ENCODE measurements at regions not wholly inside any gene's neighbourhood (a gene's known extent, or its start where the extent isn't known, plus 50 kb on each side); places are given as distances from the start of the nearest gene placed in this dataset.

GRCh38 chr3:95037097-95037496 lies 974.2 kb downstream of the NSUN3 start:
- POLR2A ChIA-PET: no interaction called here
- no peak overlapping the region for H3K27ac ChIP-seq (ENCODE audit: extremely low read depth, low read depth, low read length)
- no peaks in the 10 kb centered on the region for H3K36me3 ChIP-seq (ENCODE audit: control insufficient read depth in 2 of 2, insufficient read depth in 1 of 2, low read length in 2 of 2)
- CTCF ChIA-PET: no interaction called here
- no peaks in the 10 kb centered on the region for H3K9me3 ChIP-seq (ENCODE audit: control insufficient read depth, insufficient read depth, low read depth, low read length)
- no peaks in the 10 kb centered on the region for H3K4me1 ChIP-seq (ENCODE audit: control insufficient read depth, insufficient read depth, low read length)
- TF ChIP-seq ZNF571 (tag by site-specific recombination; IDR thresholded peaks at IDR 0.05) (no peak), BCL11B (tag by site-specific recombination; IDR thresholded peaks at IDR 0.05; ENCODE audit: low read depth) (no peak), ZNF580 (tag by site-specific recombination; IDR thresholded peaks at IDR 0.05) (no peak), ZEB2 (tag by site-specific recombination; IDR thresholded peaks at IDR 0.05) (no peak)
- H3K4me3 ChIP-seq (ENCODE audit: low read depth, low read length): no peak overlapping the region

GRCh38 chr3:95037927-95038326 lies 975.1 kb downstream of the NSUN3 start:
- Histone ChIP-seq H3K4me3 (ENCODE audit: low read depth, low read length) (no peak overlapping the region), H3K27ac (ENCODE audit: extremely low read depth, low read depth, low read length) (no peak overlapping the region), H3K36me3 (ENCODE audit: control insufficient read depth in 2 of 2, insufficient read depth in 1 of 2, low read length in 2 of 2) (no peaks in the 10 kb centered on the region), H3K4me1 (ENCODE audit: control insufficient read depth, insufficient read depth, low read length) (no peaks in the 10 kb centered on the region), H3K9me3 (ENCODE audit: control insufficient read depth, insufficient read depth, low read depth, low read length) (no peaks in the 10 kb centered on the region)
- ChIA-PET CTCF (no interaction called here), POLR2A (no interaction called here)
- no peak for TF ChIP-seq ZNF169 (tag by site-specific recombination; IDR thresholded peaks at IDR 0.05)
- TF ChIP-seq ZNF623 (tag by site-specific recombination; IDR thresholded peaks at IDR 0.05): no peak

GRCh38 chr3:95044101-95044500 lies 981.2 kb downstream of the NSUN3 start:
- Histone ChIP-seq H3K9me3 (ENCODE audit: control insufficient read depth, insufficient read depth, low read depth, low read length) (no peaks in the 10 kb centered on the region), H3K27ac (ENCODE audit: extremely low read depth, low read depth, low read length) (no peak overlapping the region), H3K4me3 (ENCODE audit: low read depth, low read length) (no peak overlapping the region), H3K36me3 (ENCODE audit: control insufficient read depth in 2 of 2, insufficient read depth in 1 of 2, low read length in 2 of 2) (no peaks in the 10 kb centered on the region), H3K4me1 (ENCODE audit: control insufficient read depth, insufficient read depth, low read length) (no peaks in the 10 kb centered on the region)
- no peak for TF ChIP-seq ZFP41 (tag by site-specific recombination; IDR thresholded peaks at IDR 0.05; ENCODE audit: borderline replicate concordance)
- TF ChIP-seq ZNF600 (tag by site-specific recombination; IDR thresholded peaks at IDR 0.05): no peak
- TF ChIP-seq ZNF426 (tag by site-specific recombination; IDR thresholded peaks at IDR 0.05): no peak
- TF ChIP-seq ZNF76 (tag by site-specific recombination; IDR thresholded peaks at IDR 0.05; ENCODE audit: borderline replicate concordance, low read depth): no peak
- no peak for TF ChIP-seq ZNF692 (tag by site-specific recombination; IDR thresholded peaks at IDR 0.05)
- no peak for TF ChIP-seq ZNF148 (tag by site-specific recombination; IDR thresholded peaks at IDR 0.05; ENCODE audit: borderline replicate concordance)
- no peak for TF ChIP-seq ZNF623 (tag by site-specific recombination; IDR thresholded peaks at IDR 0.05)
- TF ChIP-seq GLI4 (tag by site-specific recombination; IDR thresholded peaks at IDR 0.05): no peak
- no peak for TF ChIP-seq FEZF1 (tag by site-specific recombination; IDR thresholded peaks at IDR 0.05)
- TF ChIP-seq ZXDB (tag by site-specific recombination; IDR thresholded peaks at IDR 0.05): no peak
- TF ChIP-seq MEIS1 (CRISPR knock-in tag; IDR thresholded peaks at IDR 0.05; ENCODE audit: borderline replicate concordance): no peak
- TF ChIP-seq ZNF518A (tag by site-specific recombination; conservative IDR thresholded peaks at IDR 0.05; ENCODE audit: low read depth): no peak
- no peak for TF ChIP-seq ZBTB1 (tag by site-specific recombination; IDR thresholded peaks at IDR 0.05)
- TF ChIP-seq ZNF658 (tag by site-specific recombination; IDR thresholded peaks at IDR 0.05): no peak
- ChIA-PET CTCF (interaction anchor here (0.7 kb wide), 1 partner anchor 121 kb away, joined by 3 read pairs; no protein-coding TSS in a partner anchor), POLR2A (no interaction called here)

Data from HEK293 (cell line).